ENCODE measurements at regions not wholly inside any gene's neighbourhood (a gene's known extent, or its start where the extent isn't known, plus 50 kb on each side); places are given as distances from the start of the nearest gene placed in this dataset.

DNA sequence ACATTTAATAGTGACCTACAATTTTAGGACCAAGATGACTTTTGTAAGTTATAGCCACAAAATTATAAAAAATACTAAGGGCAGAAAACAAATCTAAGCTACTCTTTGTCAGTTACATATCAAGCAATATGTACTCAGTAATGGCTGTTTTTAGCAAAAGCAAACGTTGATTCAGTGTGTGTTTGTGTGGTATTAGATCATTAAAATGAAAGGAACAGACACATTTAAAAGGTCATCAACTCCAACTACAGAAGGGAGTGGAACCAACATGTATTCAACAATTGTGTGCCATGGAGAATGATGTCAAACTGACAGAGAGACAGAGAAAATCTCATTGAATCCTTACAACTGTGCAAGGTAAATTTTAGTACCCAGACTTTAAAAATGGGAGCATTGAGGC is 268.8 kb upstream of the STT3B start:
- TF ChIP-seq, protein P1, sequence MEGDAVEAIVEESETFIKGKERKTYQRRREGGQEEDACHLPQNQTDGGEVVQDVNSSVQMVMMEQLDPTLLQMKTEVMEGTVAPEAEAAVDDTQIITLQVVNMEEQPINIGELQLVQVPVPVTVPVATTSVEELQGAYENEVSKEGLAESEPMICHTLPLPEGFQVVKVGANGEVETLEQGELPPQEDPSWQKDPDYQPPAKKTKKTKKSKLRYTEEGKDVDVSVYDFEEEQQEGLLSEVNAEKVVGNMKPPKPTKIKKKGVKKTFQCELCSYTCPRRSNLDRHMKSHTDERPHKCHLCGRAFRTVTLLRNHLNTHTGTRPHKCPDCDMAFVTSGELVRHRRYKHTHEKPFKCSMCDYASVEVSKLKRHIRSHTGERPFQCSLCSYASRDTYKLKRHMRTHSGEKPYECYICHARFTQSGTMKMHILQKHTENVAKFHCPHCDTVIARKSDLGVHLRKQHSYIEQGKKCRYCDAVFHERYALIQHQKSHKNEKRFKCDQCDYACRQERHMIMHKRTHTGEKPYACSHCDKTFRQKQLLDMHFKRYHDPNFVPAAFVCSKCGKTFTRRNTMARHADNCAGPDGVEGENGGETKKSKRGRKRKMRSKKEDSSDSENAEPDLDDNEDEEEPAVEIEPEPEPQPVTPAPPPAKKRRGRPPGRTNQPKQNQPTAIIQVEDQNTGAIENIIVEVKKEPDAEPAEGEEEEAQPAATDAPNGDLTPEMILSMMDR (IDR thresholded peaks at IDR 0.05), result no peak
- TF ChIP-seq EP300 (IDR thresholded peaks at IDR 0.05), result no peak
